H1 (cell line): ENCODE measurements at regions not wholly inside any gene's neighbourhood (a gene's known extent, or its start where the extent isn't known, plus 50 kb on each side); places are given as distances from the start of the nearest gene placed in this dataset.

Experiments
- CTCF ChIA-PET: fragments of 300-600 bp; sonication (Branson Sonifier 250); formaldehyde crosslinking; loops from one replicate; lab custom pipeline; 2021; ENCODE audit not compliant: partially characterized antibody; lab: Charles Lee
- POLR2A ChIA-PET: fragments of 300-600 bp; sonication (Branson Sonifier 250); formaldehyde crosslinking; loops from one replicate; lab custom pipeline; 2021; ENCODE audit warnings: inconsistent platforms; ENCODE audit not compliant: partially characterized antibody; lab: Charles Lee
- DNase-seq, 2 experiments: peaks; one replicate each; pipeline versions ENCODE4 v3.0.0 to v3.0.0-alpha.2; 2010 to 2022; ENCODE audit warnings: low spot score in 2 of 2, low read depth in 1 of 2, mixed read lengths in 1 of 2
- FAIRE-seq: peaks from 2 replicates; lab custom pipeline; 2011; peaks lifted over from hg19 to GRCh38; lab: Jason Lieb, UNC
- H2AFZ ChIP-seq: 2 replicates; pipeline ENCODE4 v1.8.1; 2012; ENCODE audit warnings: low read length, inconsistent platforms
- H2AK5ac ChIP-seq: 2 replicates; pipeline ENCODE4 v1.6.1; 2013; ENCODE audit warnings: low read depth, low read length
- H2BK120ac ChIP-seq: replicated peaks from 2 replicates; pipeline ENCODE3; 2013; ENCODE audit warnings: low read depth, low read length, inconsistent platforms
- H2BK12ac ChIP-seq: 2 replicates; pipeline ENCODE4 v1.6.1; 2013; ENCODE audit warnings: low read depth, low read length
- H2BK15ac ChIP-seq: 2 replicates; pipeline ENCODE4 v1.6.1; 2013; ENCODE audit warnings: low read length
- H2BK20ac ChIP-seq: 2 replicates; pipeline ENCODE4 v1.6.1; 2013; ENCODE audit warnings: low read length
- H2BK5ac ChIP-seq: 2 replicates; pipeline ENCODE4 v1.6.1; 2013; ENCODE audit warnings: low read depth, low read length
- H3K14ac ChIP-seq: 2 replicates; pipeline ENCODE4 v1.6.1; 2013; ENCODE audit warnings: inconsistent platforms; ENCODE audit not compliant: insufficient read length
- H3K18ac ChIP-seq: 2 replicates; pipeline ENCODE4 v1.6.1; 2013; ENCODE audit warnings: low read length; ENCODE audit errors: extremely low read depth
- H3K23ac ChIP-seq: 2 replicates; pipeline ENCODE4 v1.6.1; 2013; ENCODE audit warnings: inconsistent platforms; ENCODE audit not compliant: insufficient read length
- H3K23me2 ChIP-seq: 2 replicates; pipeline ENCODE4 v1.6.1; 2013; ENCODE audit warnings: low read depth, low read length
- H3K27ac ChIP-seq: 2 replicates; pipeline ENCODE4 v1.6.1; 2011; ENCODE audit warnings: low read depth, low read length, inconsistent platforms
- H3K27me3 ChIP-seq, 4 experiments: replicated peaks in 1 of 4; 1 replicate in 1 of 4; 2 replicates in 3 of 4; pipeline versions ENCODE4 v1.6.1 to v1.8.1; 2011 to 2013; ENCODE audit warnings: low read length in 3 of 4, mild to moderate bottlenecking in 3 of 4, inconsistent platforms in 2 of 4, mixed read lengths in 2 of 4, moderate library complexity in 1 of 4; ENCODE audit not compliant: control insufficient read depth in 3 of 4, insufficient read depth in 3 of 4; ENCODE audit errors: extremely low read depth in 1 of 4
- H3K36me3 ChIP-seq, 4 experiments: 2 replicates each; pipeline versions ENCODE4 v1.6.1 to v1.8.1; 2011 to 2013; ENCODE audit warnings: mild to moderate bottlenecking in 4 of 4, low read length in 3 of 4, moderate library complexity in 2 of 4, control low read depth in 1 of 4, inconsistent platforms in 1 of 4; ENCODE audit not compliant: insufficient read depth in 4 of 4, control insufficient read depth in 2 of 4
- H3K4ac ChIP-seq: replicated peaks from 2 replicates; pipeline ENCODE3; 2013; ENCODE audit warnings: low read length, low read depth, mixed read lengths, inconsistent platforms; ENCODE audit not compliant: insufficient read length
- H3K4me1 ChIP-seq, 4 experiments: replicated peaks in 1 of 4; 1 replicate in 1 of 4; 2 replicates in 3 of 4; pipeline versions ENCODE4 v1.6.1 to v1.8.1; 2011 to 2013; ENCODE audit warnings: low read length in 3 of 4, inconsistent platforms in 2 of 4, mixed read lengths in 1 of 4; ENCODE audit not compliant: insufficient read depth in 4 of 4, control insufficient read depth in 3 of 4
- H3K4me2 ChIP-seq, 2 experiments: 2 replicates each; pipeline versions ENCODE4 v1.6.1 to v1.8.1; 2011 to 2013; ENCODE audit warnings: low read depth in 2 of 2, low read length in 2 of 2, control low read depth in 1 of 2, inconsistent platforms in 1 of 2, mild to moderate bottlenecking in 1 of 2; ENCODE audit not compliant: insufficient read depth in 1 of 2
- H3K4me3 ChIP-seq, 4 experiments: fragments of 200-600, 300-600 bp in 1 of 4; sonication (generic), shearing (Covaris generic), sonication (Bioruptor Twin) in 1 of 4; 2 replicates each; pipeline versions ENCODE4 v1.5.1 to v1.8.1; 2011 to 2016; ENCODE audit warnings: low read length in 4 of 4, low read depth in 3 of 4, control low read depth in 2 of 4, inconsistent platforms in 2 of 4, mild to moderate bottlenecking in 2 of 4, mixed read lengths in 1 of 4, moderate library complexity in 1 of 4; ENCODE audit not compliant: insufficient read depth in 2 of 4; ENCODE audit errors: extremely low read depth in 1 of 4
- H3K56ac ChIP-seq: replicated peaks from 2 replicates; pipeline ENCODE3; 2013; ENCODE audit warnings: low read depth, mild to moderate bottlenecking, mixed read lengths, low read length, inconsistent platforms; ENCODE audit not compliant: insufficient read length
- H3K79me1 ChIP-seq: 2 replicates; pipeline ENCODE4 v1.6.1; 2013; ENCODE audit warnings: low read depth, low read length, control low read depth
- H3K79me2 ChIP-seq, 2 experiments: 2 replicates each; pipeline versions ENCODE4 v1.6.1 to v1.8.1; 2012 to 2013; ENCODE audit warnings: low read length in 2 of 2, mild to moderate bottlenecking in 2 of 2, inconsistent platforms in 1 of 2; ENCODE audit not compliant: insufficient read depth in 2 of 2, control insufficient read depth in 1 of 2
- H3K9ac ChIP-seq, 4 experiments: replicated peaks in 1 of 4; 1 replicate in 1 of 4; 2 replicates in 3 of 4; pipeline versions ENCODE4 v1.6.1 to v1.8.1; 2011 to 2013; ENCODE audit warnings: low read depth in 3 of 4, low read length in 3 of 4, control low read depth in 2 of 4, mild to moderate bottlenecking in 2 of 4, moderate library complexity in 2 of 4, inconsistent platforms in 1 of 4; ENCODE audit errors: extremely low read depth in 1 of 4
- H3K9me3 ChIP-seq, 2 experiments: 2 replicates each; pipeline versions ENCODE4 v1.6.1 to v1.8.1; 2012 to 2013; ENCODE audit warnings: mild to moderate bottlenecking in 2 of 2, moderate library complexity in 2 of 2, control low read depth in 1 of 2, inconsistent platforms in 1 of 2, low read depth in 1 of 2, low read length in 1 of 2, mixed read lengths in 1 of 2; ENCODE audit not compliant: insufficient read depth in 2 of 2
- H4K20me1 ChIP-seq, 2 experiments: replicated peaks in 1 of 2; 2 replicates each; pipeline versions ENCODE3 to v1.8.1; 2011 to 2013; ENCODE audit warnings: inconsistent platforms in 2 of 2, low read length in 2 of 2, mild to moderate bottlenecking in 1 of 2; ENCODE audit not compliant: insufficient read depth in 2 of 2, control insufficient read depth in 1 of 2
- H4K5ac ChIP-seq: 2 replicates; pipeline ENCODE4 v1.6.1; 2013; ENCODE audit warnings: low read length, low read depth, mixed read lengths, inconsistent platforms; ENCODE audit not compliant: insufficient read length
- H4K8ac ChIP-seq: 2 replicates; pipeline ENCODE4 v1.8.0; 2013; ENCODE audit warnings: mild to moderate bottlenecking, moderate library complexity, low read length, inconsistent platforms; ENCODE audit not compliant: insufficient read depth; ENCODE audit errors: extremely low read depth
- H4K91ac ChIP-seq: replicated peaks from 2 replicates; pipeline ENCODE3; 2013; ENCODE audit warnings: low read length, mixed read lengths, inconsistent platforms; ENCODE audit not compliant: insufficient read length
- CBX5 ChIP-seq: fragments of 300-800, 300-1000 bp; sonication (generic); IDR thresholded peaks from 2 replicates; pipeline ENCODE4 v1.7.1; 2016; ENCODE audit warnings: antibody characterized with exemption, low read length, low read depth
- CTBP2 ChIP-seq: IDR thresholded peaks from 2 replicates; pipeline ENCODE4 v1.7.0; 2011; ENCODE audit warnings: borderline replicate concordance, mild to moderate bottlenecking, moderate library complexity, mixed read lengths, low read length; ENCODE audit not compliant: insufficient read depth, insufficient read length
- E2F6 ChIP-seq: IDR thresholded peaks from 2 replicates; pipeline ENCODE4 v1.6.1; 2012; ENCODE audit warnings: inconsistent platforms
- EP300 ChIP-seq, 2 experiments: IDR thresholded peaks; 1 replicate in 1 of 2; 2 replicates in 1 of 2; pipeline ENCODE4 v1.6.1; 2011 to 2012; ENCODE audit warnings: low read depth in 2 of 2, low read length in 2 of 2, mild to moderate bottlenecking in 2 of 2, borderline replicate concordance in 1 of 2, inconsistent platforms in 1 of 2, moderate library complexity in 1 of 2
- GTF2F1 ChIP-seq: IDR thresholded peaks from 2 replicates; pipeline ENCODE4 v1.6.1; 2012; ENCODE audit warnings: low read depth, low read length, improper control_type of control experiment, borderline replicate concordance
- HDAC6 ChIP-seq: IDR thresholded peaks from one replicate; pipeline ENCODE4 v1.7.1; 2012; ENCODE audit warnings: low read depth, mild to moderate bottlenecking, inconsistent platforms, low read length, moderate library complexity
- KDM1A ChIP-seq: fragments of 200-600, 300-600 bp; sonication (generic); IDR thresholded peaks from 2 replicates; pipeline ENCODE4 v1.7.1; 2016; ENCODE audit warnings: mild to moderate bottlenecking, low read length, borderline replicate concordance
- NRF1 ChIP-seq: IDR thresholded peaks from 2 replicates; pipeline ENCODE4 v1.6.1; 2011; ENCODE audit warnings: mild to moderate bottlenecking, low read depth, low read length, improper control_type of control experiment
- POLR2A ChIP-seq, 2 experiments: IDR thresholded peaks; 1 replicate in 1 of 2; 2 replicates in 1 of 2; pipeline ENCODE4 v1.6.1; 2011; ENCODE audit warnings: low read depth in 2 of 2, low read length in 2 of 2, mild to moderate bottlenecking in 2 of 2; ENCODE audit errors: control extremely low read depth in 1 of 2
- POU5F1 ChIP-seq: IDR thresholded peaks from 2 replicates; pipeline ENCODE4 v1.6.1; 2011; ENCODE audit warnings: low read depth, mild to moderate bottlenecking, low read length, moderate library complexity
- RNF2 ChIP-seq: fragments of 200-900, 300-1000 bp; sonication (generic); IDR thresholded peaks from 2 replicates; pipeline ENCODE4 v1.7.1; 2016; ENCODE audit warnings: borderline replicate concordance, low read depth, mild to moderate bottlenecking, antibody characterized with exemption, low read length; ENCODE audit not compliant: poor library complexity, severe bottlenecking; ENCODE audit errors: missing control alignments
- SP4 ChIP-seq: IDR thresholded peaks from 2 replicates; pipeline ENCODE4 v1.6.1; 2012; ENCODE audit warnings: low read length, inconsistent platforms
- SRF ChIP-seq: IDR thresholded peaks from 2 replicates; pipeline ENCODE4 v1.6.1; 2011; ENCODE audit warnings: mild to moderate bottlenecking, low read depth, low read length, moderate library complexity
- SUZ12 ChIP-seq: fragments of 200-600 bp; sonication (generic); IDR thresholded peaks from 2 replicates; pipeline ENCODE4 v1.6.1; 2012; ENCODE audit warnings: mild to moderate bottlenecking, inconsistent platforms, low read length, moderate library complexity, mixed read lengths
- YY1 ChIP-seq: IDR thresholded peaks from 2 replicates; pipeline ENCODE4 v1.6.1; 2011; ENCODE audit warnings: low read depth, mild to moderate bottlenecking, low read length
- WGBS, 2 experiments: shearing (Covaris generic) in 1 of 2; methylation state at CpG; one replicate each; pipeline versions ENCODE4 v1.1.6 to v1.1.7; 2013 to 2015; ENCODE audit warnings: low lambda C conversion rate in 2 of 2, mixed read lengths in 2 of 2, inconsistent platforms in 1 of 2, low coverage in 1 of 2, missing lambda C conversion rate in 1 of 2; ENCODE audit not compliant: insufficient replicate concordance in 2 of 2, insufficient coverage in 1 of 2, insufficient read length in 1 of 2; ENCODE audit errors: extremely low coverage in 1 of 2, missing lambda C conversion rate in 1 of 2; 5-methylcytosine and 5-hydroxymethylcytosine counted together

GRCh38 chr5:164202338-164202737 lies 696.9 kb downstream of the MAT2B start:
- no peak overlapping the region for H3K23ac ChIP-seq
- DNase-seq: no peak
- TF ChIP-seq E2F6: no peak
- no peak for TF ChIP-seq EP300 (IDR thresholded peaks at IDR 0.05; ENCODE audit: borderline replicate concordance in 1 of 2, low read depth in 2 of 2, low read length in 2 of 2)
- no peak for TF ChIP-seq SP4
- no peak for TF ChIP-seq RNF2
- TF ChIP-seq POU5F1: no peak
- TF ChIP-seq CBX5: no peak
- TF ChIP-seq KDM1A: no peak
- TF ChIP-seq NRF1: no peak
- no peak for TF ChIP-seq YY1
- TF ChIP-seq HDAC6: no peak
- TF ChIP-seq SUZ12: no peak
- TF ChIP-seq POLR2A (IDR thresholded peaks at IDR 0.05; ENCODE audit: control extremely low read depth in 1 of 2, low read depth in 2 of 2, low read length in 2 of 2): no peak
- no peak for TF ChIP-seq GTF2F1
- TF ChIP-seq SRF: no peak
- no peak for TF ChIP-seq CTBP2

More at GRCh38 chr5:164202338-164202737, 696.9 kb downstream of the MAT2B start:
- Histone ChIP-seq H2AK5ac (no peak overlapping the region), H2BK5ac (no peak overlapping the region), H2BK15ac (no peak overlapping the region), H3K4me3 (no peak overlapping the region), H3K56ac (no peak overlapping the region), H4K8ac (no peak overlapping the region), H3K14ac (no peak overlapping the region), H3K79me1 (no peaks in the 10 kb centered on the region), H4K20me1 (no peaks in the 10 kb centered on the region), H3K4ac (no peak overlapping the region), H3K27me3 (no peaks in the 10 kb centered on the region), H4K5ac (no peak overlapping the region), H2BK12ac (no peak overlapping the region), H2AFZ (peak overlapping the region; percentile 66), H4K91ac (no peak overlapping the region), H2BK20ac (no peak overlapping the region), H3K9ac (no peak overlapping the region), H3K36me3 (no peaks in the 10 kb centered on the region), H3K23me2 (no peaks in the 10 kb centered on the region), H3K4me2 (no peak overlapping the region), H3K4me1 (peaks cover 0 to 3% (median 0%) of the 10 kb centered on the region in 4 experiments; a peak in 1 of 7 replicates), H3K9me3 (no peaks in the 10 kb centered on the region), H3K18ac (no peak overlapping the region), H3K79me2 (no peaks in the 10 kb centered on the region), H2BK120ac (no peak overlapping the region), H3K27ac (no peak overlapping the region)
- ChIA-PET POLR2A (no interaction called here), CTCF (no interaction called here)
- 89% methylated on average over 2 of the region's 2 CpGs; no CpG with 5 or more reads in 1 of the 2 experiments for WGBS, 2 experiments
- no peak for FAIRE-seq
